Loucy (cell line): ENCODE measurements at regions not wholly inside any gene's neighbourhood (a gene's known extent, or its start where the extent isn't known, plus 50 kb on each side); places are given as distances from the start of the nearest gene placed in this dataset.

ENCODE experiments used
- H2AFZ ChIP-seq: fragments of 200-600 bp; sonication (generic); 2 replicates; pipeline ENCODE4 v1.6.0; 2016; ENCODE audit warnings: antibody characterized with exemption, mild to moderate bottlenecking, low read length, moderate library complexity
- H3F3A ChIP-seq: fragments of 200-600 bp; 2 replicates; pipeline ENCODE4 v1.6.0; 2016; ENCODE audit warnings: antibody characterized with exemption, low read depth, mild to moderate bottlenecking
- H3K27me3 ChIP-seq: fragments of 200-600 bp; sonication (generic); 2 replicates; pipeline ENCODE4 v1.6.1; 2014; ENCODE audit warnings: low read length, mild to moderate bottlenecking; ENCODE audit not compliant: insufficient read depth, poor library complexity, severe bottlenecking
- H3K36me3 ChIP-seq: fragments of 200-600 bp; sonication (generic); 2 replicates; pipeline ENCODE4 v1.6.1; 2016; ENCODE audit warnings: low read length; ENCODE audit not compliant: insufficient read depth
- H3K4me1 ChIP-seq: fragments of 200-600 bp; sonication (generic); 2 replicates; pipeline ENCODE4 v1.5.1; 2014; ENCODE audit warnings: low read length, mild to moderate bottlenecking; ENCODE audit not compliant: insufficient read depth, poor library complexity, severe bottlenecking
- H3K4me2 ChIP-seq: fragments of 200-600 bp; sonication (generic); 2 replicates; pipeline ENCODE4 v1.6.0; 2014; ENCODE audit warnings: antibody characterized with exemption, low read length, low read depth, mild to moderate bottlenecking; ENCODE audit not compliant: poor library complexity, severe bottlenecking
- H3K4me3 ChIP-seq: fragments of 200-600 bp; sonication (generic); 2 replicates; pipeline ENCODE4 v1.5.1; 2014; ENCODE audit warnings: low read length, mild to moderate bottlenecking, mixed read lengths; ENCODE audit not compliant: poor library complexity, severe bottlenecking
- H3K79me2 ChIP-seq: fragments of 200-600 bp; sonication (generic); 2 replicates; pipeline ENCODE4 v1.6.1; 2014; ENCODE audit warnings: low read length; ENCODE audit not compliant: insufficient read depth
- H3K9ac ChIP-seq: fragments of 200-600 bp; sonication (generic); 2 replicates; pipeline ENCODE4 v1.6.0; 2014; ENCODE audit warnings: mild to moderate bottlenecking, low read depth, low read length, moderate library complexity; ENCODE audit not compliant: poor library complexity, severe bottlenecking
- H3K9me2 ChIP-seq: fragments of 200-600 bp; sonication (generic); replicated peaks from 2 replicates; pipeline ENCODE4 v1.6.1; 2016; ENCODE audit warnings: low read depth, low read length, mixed read lengths
- H3K9me3 ChIP-seq: fragments of 200-600 bp; sonication (generic); 2 replicates; pipeline ENCODE4 v1.6.1; 2014; ENCODE audit warnings: mild to moderate bottlenecking, antibody characterized with exemption, low read length, low read depth; ENCODE audit not compliant: insufficient read depth
- H4K20me1 ChIP-seq: fragments of 200-600 bp; sonication (generic); 2 replicates; pipeline ENCODE4 v1.6.0; 2014; ENCODE audit warnings: antibody characterized with exemption, low read length, mild to moderate bottlenecking; ENCODE audit not compliant: insufficient read depth, poor library complexity, severe bottlenecking
- CTCF ChIP-seq: fragments of 200-600 bp; sonication (generic); conservative IDR thresholded peaks from 2 replicates; pipeline ENCODE4 v1.5.1; 2014; ENCODE audit warnings: mild to moderate bottlenecking, antibody characterized with exemption, low read length
- EZH2phosphoT487 ChIP-seq: fragments of 200-600 bp; IDR thresholded peaks from 2 replicates; pipeline ENCODE4 v1.6.1; 2018; ENCODE audit warnings: antibody characterized with exemption, mild to moderate bottlenecking, moderate library complexity, borderline replicate concordance

GRCh38 chr2:239589270-239589825, 188.5 kb upstream of the HDAC4 start:
- Histone ChIP-seq H3K9me3 (peaks cover 15% of the 10 kb centered on the region; the same call in 1 of the 2 replicates), H3K9me2 (no peaks in the 10 kb centered on the region), H3K27me3 (no peaks in the 10 kb centered on the region), H3K9ac (no peak overlapping the region), H3K36me3 (no peaks in the 10 kb centered on the region), H3K79me2 (no peaks in the 10 kb centered on the region), H3K4me2 (no peak overlapping the region), H2AFZ (no peak overlapping the region), H3K4me1 (no peaks in the 10 kb centered on the region), H3F3A (no peaks in the 10 kb centered on the region), H3K4me3 (no peak overlapping the region), H4K20me1 (no peaks in the 10 kb centered on the region)
- no peak for TF ChIP-seq EZH2phosphoT487
- no peak for TF ChIP-seq CTCF

- Histone ChIP-seq H3K4me2 (no peak overlapping the region), H3K27me3 (no peaks in the 10 kb centered on the region), H3K4me1 (no peaks in the 10 kb centered on the region)
Observed at GRCh38 chr2:239588451-239589269, 187.8 kb upstream of the HDAC4 start.

GRCh38 chr2:239587841-239588240, 187.0 kb upstream of the HDAC4 start:
- H3K36me3 ChIP-seq: no peaks in the 10 kb centered on the region
- TF ChIP-seq CTCF (no peak), EZH2phosphoT487 (no peak)
- H3K4me2 ChIP-seq: no peak overlapping the region
- H3K4me1 ChIP-seq: no peaks in the 10 kb centered on the region
- H3K9me2 ChIP-seq: no peaks in the 10 kb centered on the region
- H4K20me1 ChIP-seq: no peaks in the 10 kb centered on the region
- no peak overlapping the region for H3K9ac ChIP-seq
- no peak overlapping the region for H2AFZ ChIP-seq
- H3F3A ChIP-seq: no peaks in the 10 kb centered on the region
- H3K4me3 ChIP-seq: no peak overlapping the region
- peaks cover 15% of the 10 kb centered on the region; the same call in 1 of the 2 replicates for H3K9me3 ChIP-seq
- no peaks in the 10 kb centered on the region for H3K27me3 ChIP-seq
- no peaks in the 10 kb centered on the region for H3K79me2 ChIP-seq

More at GRCh38 chr2:239588451-239589269, 187.8 kb upstream of the HDAC4 start:
- no peaks in the 10 kb centered on the region for H3F3A ChIP-seq
- H3K9me3 ChIP-seq: peaks cover 15% of the 10 kb centered on the region; the same call in 1 of the 2 replicates
- H3K9ac ChIP-seq: no peak overlapping the region
- H3K4me3 ChIP-seq: no peak overlapping the region
- H2AFZ ChIP-seq: no peak overlapping the region
- no peaks in the 10 kb centered on the region for H3K9me2 ChIP-seq
- TF ChIP-seq CTCF (no peak), EZH2phosphoT487 (no peak)
- no peaks in the 10 kb centered on the region for H3K36me3 ChIP-seq
- no peaks in the 10 kb centered on the region for H3K79me2 ChIP-seq
- H4K20me1 ChIP-seq: no peaks in the 10 kb centered on the region
